Panc1 (cell line): ENCODE measurements at regions not wholly inside any gene's neighbourhood (a gene's known extent, or its start where the extent isn't known, plus 50 kb on each side); places are given as distances from the start of the nearest gene placed in this dataset.

ENCODE experiments used
- ATAC-seq: fragments of 200-7000 bp; cut with Tn5 transposase; 2 replicates; pipeline ENCODE4 v1.9.1; 2020; ENCODE audit warnings: mild to moderate bottlenecking, moderate library complexity
- BruUV-seq: library from RNA; stranded (reverse); fragments of 400-500 nt; replicated peaks from 2 replicates; lab custom pipeline; 2021; lab: Mats Ljungman, UMichigan
- CTCF ChIA-PET: fragments of 300-600 bp; sonication (Branson Sonifier 250); formaldehyde crosslinking; loops from one replicate; lab custom pipeline; 2022; ENCODE audit warnings: antibody characterized with exemption; lab: Charles Lee
- POLR2A ChIA-PET: fragments of 300-600 bp; sonication (Branson Sonifier 250); formaldehyde crosslinking; loops from one replicate; lab custom pipeline; 2022; ENCODE audit warnings: antibody characterized with exemption; lab: Charles Lee
- DNase-seq: peaks from one replicate; pipeline ENCODE4 v3.0.0-alpha.2; 2010; ENCODE audit warnings: low read depth, low spot score
- H3K27ac ChIP-seq: 2 replicates; pipeline ENCODE4 v1.5.1; 2011; ENCODE audit warnings: mild to moderate bottlenecking, low read length, inconsistent platforms
- H3K27me3 ChIP-seq: fragments of 200-500 bp; sonication (Bioruptor generic); 2 replicates; pipeline ENCODE4 v1.6.0; 2014; ENCODE audit warnings: low read length, inconsistent platforms; ENCODE audit not compliant: control insufficient read depth, insufficient read depth
- H3K36me3 ChIP-seq: fragments of 200-500 bp; sonication (Bioruptor generic); 2 replicates; pipeline ENCODE4 v1.5.1; 2014; ENCODE audit warnings: inconsistent platforms, mild to moderate bottlenecking, low read length, moderate library complexity; ENCODE audit not compliant: control insufficient read depth, insufficient read depth
- H3K4me1 ChIP-seq: 2 replicates; pipeline ENCODE4 v1.5.1; 2011; ENCODE audit warnings: inconsistent platforms, mild to moderate bottlenecking, low read length, moderate library complexity; ENCODE audit not compliant: control insufficient read depth, insufficient read depth
- H3K4me3 ChIP-seq, 2 experiments: 2 replicates each; pipeline ENCODE4 v1.5.1; 2011 to 2012; ENCODE audit warnings: low read depth in 2 of 2, low read length in 2 of 2, mild to moderate bottlenecking in 2 of 2, inconsistent platforms in 1 of 2, moderate library complexity in 1 of 2
- H3K9me3 ChIP-seq: fragments of 200-500 bp; sonication (Bioruptor generic); 2 replicates; pipeline ENCODE4 v1.5.1; 2014; ENCODE audit warnings: low read depth, mild to moderate bottlenecking, inconsistent platforms, low read length, moderate library complexity; ENCODE audit not compliant: control insufficient read depth, insufficient read depth
- CTCF ChIP-seq: fragments of 450-650 bp; IDR thresholded peaks from 2 replicates; pipeline ENCODE4 v1.5.1; 2017; ENCODE audit warnings: mild to moderate bottlenecking
- POLR2AphosphoS5 ChIP-seq: IDR thresholded peaks from 2 replicates; pipeline ENCODE4 v1.6.1; 2012; ENCODE audit warnings: mild to moderate bottlenecking, low read depth, low read length, moderate library complexity
- REST ChIP-seq, 2 experiments: IDR thresholded peaks; 2 replicates each; pipeline ENCODE4 v1.6.1; 2011 to 2012; ENCODE audit warnings: low read depth in 2 of 2, control low read depth in 1 of 2, low read length in 1 of 2, mild to moderate bottlenecking in 1 of 2, moderate library complexity in 1 of 2; ENCODE audit not compliant: insufficient read depth in 1 of 2
- SIN3A ChIP-seq: IDR thresholded peaks from 2 replicates; pipeline ENCODE4 v1.6.1; 2012; ENCODE audit warnings: low read depth, mild to moderate bottlenecking, low read length, moderate library complexity, borderline replicate concordance; ENCODE audit not compliant: insufficient read depth
- TCF7L2 ChIP-seq: IDR thresholded peaks from 2 replicates; pipeline ENCODE4 v1.6.1; 2011; ENCODE audit warnings: mild to moderate bottlenecking, low read depth, low read length, inconsistent platforms
- in situ Hi-C: cut with HindIII; loops from 2 replicates; pipeline ENCODE4 v1.10.0; 2016; ENCODE audit warnings: low sequenced_read_pairs, low pct_unique_long_range_greater_than_20kb
- intact Hi-C: fragments of 100-400 bp; cut with micrococcal nuclease; formaldehyde crosslinking; loops from one replicate; pipeline ENCODE4 v1.10.0; 2022; ENCODE audit not compliant: unreplicated experiment

- intact Hi-C loops, result no loop called here
- TF ChIP-seq SIN3A (no peak), POLR2AphosphoS5 (no peak), TCF7L2 (no peak), CTCF (no peak), REST (IDR thresholded peaks at IDR 0.05; ENCODE audit: insufficient read depth in 1 of 2, low read depth in 2 of 2, low read length in 1 of 2) (no peak)
- no peak overlapping the region for H3K4me3 ChIP-seq
- DNase-seq (no peak), ATAC-seq (no peak)
- H3K27ac ChIP-seq, result no peak overlapping the region
- no peaks in the 10 kb centered on the region for H3K4me1 ChIP-seq
- POLR2A ChIA-PET, result no interaction called here
- BruUV-seq, result no TSS peak
- in situ Hi-C loops, result no loop called here
- H3K9me3 ChIP-seq, result no peaks in the 10 kb centered on the region
- no peaks in the 10 kb centered on the region for H3K27me3 ChIP-seq
- CTCF ChIA-PET, result no interaction called here
- H3K36me3 ChIP-seq, result no peaks in the 10 kb centered on the region
These were observed 395.8 kb upstream of the MAGEB18 start for GRCh38 chrX:25742334-25742733.

GRCh38 chrX:25754399-25754798 lies 383.7 kb upstream of the MAGEB18 start:
- Histone ChIP-seq H3K4me1 (no peaks in the 10 kb centered on the region), H3K36me3 (no peaks in the 10 kb centered on the region), H3K27me3 (no peaks in the 10 kb centered on the region), H3K27ac (no peak overlapping the region), H3K9me3 (no peaks in the 10 kb centered on the region), H3K4me3 (no peak overlapping the region)
- intact Hi-C loops, result no loop called here
- in situ Hi-C loops, result no loop called here
- POLR2A ChIA-PET, result no interaction called here
- ATAC-seq, result no peak
- TF ChIP-seq SIN3A (no peak), POLR2AphosphoS5 (no peak), CTCF (no peak), TCF7L2 (no peak), REST (IDR thresholded peaks at IDR 0.05; ENCODE audit: insufficient read depth in 1 of 2, low read depth in 2 of 2, low read length in 1 of 2) (no peak)
- BruUV-seq, result no TSS peak
- no peak for DNase-seq
- CTCF ChIA-PET, result no interaction called here
